ENCODE measurements at regions not wholly inside any gene's neighbourhood (a gene's known extent, or its start where the extent isn't known, plus 50 kb on each side); places are given as distances from the start of the nearest gene placed in this dataset.
A peak's percentile ranks its signal among the peaks of the same experiment; 100 is the strongest.

DNA sequence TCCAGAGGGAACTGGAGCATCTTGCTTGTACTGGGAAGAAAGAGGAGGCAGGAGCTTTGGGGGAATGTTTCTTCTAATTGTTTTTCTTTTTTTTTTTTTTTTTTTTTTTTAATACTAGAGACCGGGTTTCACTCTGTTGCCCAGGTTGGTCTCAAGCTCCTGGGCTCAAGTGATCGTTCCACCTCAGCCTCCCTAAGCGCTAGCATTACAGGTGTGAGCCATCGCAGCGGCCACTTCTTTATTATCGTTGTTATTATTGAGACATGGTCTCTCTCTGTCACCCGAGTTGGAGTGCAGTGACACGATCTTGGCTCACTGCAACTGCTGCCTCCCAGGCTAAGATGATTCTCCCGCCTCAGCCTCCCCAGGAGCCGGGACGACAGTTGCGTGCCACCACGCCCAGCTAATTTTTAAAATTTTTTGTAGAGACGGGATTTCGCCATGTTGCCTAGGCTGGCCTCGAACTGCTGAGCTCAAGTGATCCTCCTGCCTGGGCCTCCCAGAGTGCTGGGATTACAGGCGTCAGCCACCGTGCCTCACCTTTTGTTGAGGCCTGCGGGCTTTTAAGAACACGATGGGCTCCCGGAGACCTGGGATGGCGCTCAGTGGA is 137.3 kb upstream of the GSE1 start:
- TF ChIP-seq EZH2phosphoT487 (IDR thresholded peaks at IDR 0.05; ENCODE audit: low read depth): no peak
- TF ChIP-seq, protein P1, sequence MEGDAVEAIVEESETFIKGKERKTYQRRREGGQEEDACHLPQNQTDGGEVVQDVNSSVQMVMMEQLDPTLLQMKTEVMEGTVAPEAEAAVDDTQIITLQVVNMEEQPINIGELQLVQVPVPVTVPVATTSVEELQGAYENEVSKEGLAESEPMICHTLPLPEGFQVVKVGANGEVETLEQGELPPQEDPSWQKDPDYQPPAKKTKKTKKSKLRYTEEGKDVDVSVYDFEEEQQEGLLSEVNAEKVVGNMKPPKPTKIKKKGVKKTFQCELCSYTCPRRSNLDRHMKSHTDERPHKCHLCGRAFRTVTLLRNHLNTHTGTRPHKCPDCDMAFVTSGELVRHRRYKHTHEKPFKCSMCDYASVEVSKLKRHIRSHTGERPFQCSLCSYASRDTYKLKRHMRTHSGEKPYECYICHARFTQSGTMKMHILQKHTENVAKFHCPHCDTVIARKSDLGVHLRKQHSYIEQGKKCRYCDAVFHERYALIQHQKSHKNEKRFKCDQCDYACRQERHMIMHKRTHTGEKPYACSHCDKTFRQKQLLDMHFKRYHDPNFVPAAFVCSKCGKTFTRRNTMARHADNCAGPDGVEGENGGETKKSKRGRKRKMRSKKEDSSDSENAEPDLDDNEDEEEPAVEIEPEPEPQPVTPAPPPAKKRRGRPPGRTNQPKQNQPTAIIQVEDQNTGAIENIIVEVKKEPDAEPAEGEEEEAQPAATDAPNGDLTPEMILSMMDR (IDR thresholded peaks at IDR 0.05; ENCODE audit: low read depth, low read length): no peak
- H3K4me2 ChIP-seq (ENCODE audit: low read length): no peak overlapping the region

DNA sequence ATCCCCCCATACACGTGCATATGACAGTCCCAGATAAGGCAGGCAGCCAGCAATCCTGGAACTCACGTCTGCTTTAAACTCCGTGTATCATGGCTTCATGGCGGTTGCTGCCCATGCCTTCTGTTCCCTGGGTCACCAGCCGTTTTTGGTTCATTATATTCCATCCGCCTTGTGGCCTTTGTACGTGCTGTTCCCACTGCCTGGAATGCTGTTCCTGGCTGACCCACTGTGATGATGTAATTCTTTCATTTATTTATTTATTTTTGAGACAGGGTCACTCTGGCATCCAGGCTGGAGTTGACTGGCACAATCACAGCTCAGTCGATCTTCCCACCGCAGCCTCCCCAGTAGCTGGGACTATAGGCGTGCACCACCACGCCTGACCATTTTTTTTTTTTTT is 136.7 kb upstream of the GSE1 start:
- peaks cover 25% of the 10 kb centered on the region for H3K27me3 ChIP-seq (ENCODE audit: low read depth, low read length)
- no peak overlapping the region for H2AFZ ChIP-seq (ENCODE audit: low read depth, low read length)
- H3K36me3 ChIP-seq (replicated peaks; ENCODE audit: low read depth, low read length): no peaks in the 10 kb centered on the region
- H3K27ac ChIP-seq (ENCODE audit: low read length): no peak overlapping the region
- H3K4me2 ChIP-seq (ENCODE audit: low read length): no peak overlapping the region
- H3K79me2 ChIP-seq (ENCODE audit: low read length): no peaks in the 10 kb centered on the region
- no peak overlapping the region for H3K4me3 ChIP-seq (ENCODE audit: low read length)
- H4K20me1 ChIP-seq (ENCODE audit: insufficient read depth, low read length): no peaks in the 10 kb centered on the region
- no peak for TF ChIP-seq EZH2phosphoT487 (IDR thresholded peaks at IDR 0.05; ENCODE audit: low read depth)
- TF ChIP-seq, protein P1 (IDR thresholded peaks at IDR 0.05; ENCODE audit: low read depth, low read length): no peak
- peaks cover 13% of the 10 kb centered on the region for H3K4me1 ChIP-seq (ENCODE audit: low read length)
- H3K9ac ChIP-seq (ENCODE audit: low read length): no peak overlapping the region
- H3K9me3 ChIP-seq (ENCODE audit: insufficient read depth, low read length): no peaks in the 10 kb centered on the region

More for the DNA sequence above, 137.3 kb upstream of the GSE1 start:
- Histone ChIP-seq H3K9me3 (ENCODE audit: insufficient read depth, low read length) (no peaks in the 10 kb centered on the region), H3K36me3 (replicated peaks; ENCODE audit: low read depth, low read length) (no peaks in the 10 kb centered on the region), H3K27me3 (ENCODE audit: low read depth, low read length) (peaks cover 23% of the 10 kb centered on the region), H3K4me1 (ENCODE audit: low read length) (peaks cover 11% of the 10 kb centered on the region), H3K9ac (ENCODE audit: low read length) (no peak overlapping the region), H2AFZ (ENCODE audit: low read depth, low read length) (no peak overlapping the region), H3K4me3 (ENCODE audit: low read length) (no peak overlapping the region), H4K20me1 (ENCODE audit: insufficient read depth, low read length) (no peaks in the 10 kb centered on the region), H3K79me2 (ENCODE audit: low read length) (no peaks in the 10 kb centered on the region), H3K27ac (ENCODE audit: low read length) (no peak overlapping the region)

DNA sequence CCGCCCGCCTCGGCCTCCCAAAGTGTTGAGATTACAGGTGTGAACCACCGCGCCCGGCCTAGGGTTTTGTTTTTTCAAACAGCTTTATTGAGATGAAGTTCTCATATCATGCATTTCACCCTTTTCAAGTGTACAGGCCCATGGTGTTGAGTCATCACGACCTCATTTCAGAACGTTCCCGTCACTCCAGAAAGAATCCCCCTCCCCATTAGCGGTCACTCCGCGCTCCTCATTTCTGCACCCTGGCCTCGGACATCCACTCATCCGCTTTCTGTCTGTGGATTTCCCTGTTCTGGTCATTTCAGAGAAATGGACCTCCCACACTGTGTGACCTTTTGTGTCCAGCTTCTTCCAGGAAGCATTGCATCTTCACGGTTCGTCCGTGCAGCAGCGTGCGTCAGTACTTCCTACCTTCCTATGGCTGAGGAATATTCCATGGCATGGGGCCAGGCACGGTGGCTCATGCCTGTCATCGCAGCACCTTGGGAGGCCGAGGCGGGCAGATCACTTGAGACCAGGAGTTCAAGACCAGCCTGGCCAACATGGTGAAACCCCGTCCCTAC is 135.2 kb upstream of the GSE1 start:
- Histone ChIP-seq H3K4me1 (ENCODE audit: low read length) (peaks cover 13% of the 10 kb centered on the region), H2AFZ (ENCODE audit: low read depth, low read length) (no peak overlapping the region), H4K20me1 (ENCODE audit: insufficient read depth, low read length) (no peaks in the 10 kb centered on the region), H3K9me3 (ENCODE audit: insufficient read depth, low read length) (no peaks in the 10 kb centered on the region), H3K4me2 (ENCODE audit: low read length) (no peak overlapping the region), H3K36me3 (replicated peaks; ENCODE audit: low read depth, low read length) (no peaks in the 10 kb centered on the region), H3K27ac (ENCODE audit: low read length) (no peak overlapping the region), H3K79me2 (ENCODE audit: low read length) (no peaks in the 10 kb centered on the region), H3K27me3 (ENCODE audit: low read depth, low read length) (peaks cover 26% of the 10 kb centered on the region), H3K4me3 (ENCODE audit: low read length) (no peak overlapping the region), H3K9ac (ENCODE audit: low read length) (no peak overlapping the region)
- no peak for TF ChIP-seq EZH2phosphoT487 (IDR thresholded peaks at IDR 0.05; ENCODE audit: low read depth)
- TF ChIP-seq, protein P1 (IDR thresholded peaks at IDR 0.05; ENCODE audit: low read depth, low read length): no peak

DNA sequence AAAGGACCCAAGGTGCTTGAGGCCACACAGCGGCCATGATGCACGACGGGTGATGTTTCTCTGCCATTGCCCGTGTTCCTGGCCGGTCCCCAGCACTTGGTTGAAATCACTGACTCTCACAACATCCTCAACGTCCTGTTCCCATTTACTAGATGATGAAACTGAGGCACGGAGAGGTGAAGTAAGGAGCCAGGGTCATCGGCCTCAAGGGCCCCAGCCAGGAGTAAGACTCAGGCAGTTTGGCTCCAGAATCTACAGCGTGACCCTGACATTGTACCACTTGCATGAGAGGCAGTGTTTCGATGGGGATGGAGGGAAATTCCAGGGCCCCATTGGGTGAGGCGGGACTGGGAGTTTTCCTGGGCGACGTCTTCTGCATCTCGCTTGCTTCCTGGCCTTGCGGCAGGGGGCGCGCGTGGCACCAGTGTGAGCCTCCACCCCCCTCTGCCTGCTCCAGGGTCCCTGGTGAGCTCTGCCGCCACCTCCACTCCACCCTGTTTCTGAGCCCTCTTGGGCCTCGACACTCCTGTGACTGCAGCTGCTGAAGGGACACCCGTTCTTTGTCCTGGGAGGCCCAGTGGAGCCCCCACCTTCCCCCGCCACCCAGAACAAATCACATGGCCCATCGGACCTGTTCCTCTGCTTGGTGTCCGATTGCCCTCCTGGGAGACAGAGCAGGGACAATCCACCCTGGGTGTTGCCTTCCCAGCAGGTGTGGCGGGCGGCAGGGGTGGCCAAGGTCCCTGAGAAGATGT is 133.0 kb upstream of the GSE1 start:
- peaks cover 13% of the 10 kb centered on the region for H3K4me1 ChIP-seq (ENCODE audit: low read length)
- no peak overlapping the region for H3K27ac ChIP-seq (ENCODE audit: low read length)
- H4K20me1 ChIP-seq (ENCODE audit: insufficient read depth, low read length): no peaks in the 10 kb centered on the region
- H2AFZ ChIP-seq (ENCODE audit: low read depth, low read length): no peak overlapping the region
- H3K79me2 ChIP-seq (ENCODE audit: low read length): no peaks in the 10 kb centered on the region
- no peaks in the 10 kb centered on the region for H3K36me3 ChIP-seq (replicated peaks; ENCODE audit: low read depth, low read length)
- no peak for TF ChIP-seq EZH2phosphoT487 (IDR thresholded peaks at IDR 0.05; ENCODE audit: low read depth)
- TF ChIP-seq, protein P1 (IDR thresholded peaks at IDR 0.05; ENCODE audit: low read depth, low read length): peak; percentile 62
- no peaks in the 10 kb centered on the region for H3K9me3 ChIP-seq (ENCODE audit: insufficient read depth, low read length)
- H3K27me3 ChIP-seq (ENCODE audit: low read depth, low read length): peaks cover 19% of the 10 kb centered on the region
- peak overlapping the region; percentile 49 for H3K4me2 ChIP-seq (ENCODE audit: low read length)
- H3K4me3 ChIP-seq (ENCODE audit: low read length): peak overlapping the region; percentile 30; the same call in 1 of the 2 replicates
- H3K9ac ChIP-seq (ENCODE audit: low read length): no peak overlapping the region
